ENCODE measurements at regions not wholly inside any gene's neighbourhood (a gene's known extent, or its start where the extent isn't known, plus 50 kb on each side); places are given as distances from the start of the nearest gene placed in this dataset.

GRCh38 chr2:74051504-74051903 is 66.8 kb downstream of the TET3 start:
- H3K27ac Mint-ChIP-seq = no peak overlapping the region

GRCh38 chr2:74052732-74053710 is 68.3 kb downstream of the TET3 start:
- H3K4me1 Mint-ChIP-seq (ENCODE audit: low read depth) = peaks cover 17% of the 10 kb centered on the region
- no peak for DNase-seq (ENCODE audit: low spot score, unreplicated experiment)
- H3K4me3 Mint-ChIP-seq (ENCODE audit: low read depth) = no peak overlapping the region
- H3K27me3 Mint-ChIP-seq = no peaks in the 10 kb centered on the region
- TF ChIP-seq CTCF (IDR thresholded peaks at IDR 0.05; ENCODE audit: unreplicated experiment) = no peak
- H3K27ac Mint-ChIP-seq = no peak overlapping the region
- H3K9me3 Mint-ChIP-seq (ENCODE audit: low read depth) = no peaks in the 10 kb centered on the region
- H3K36me3 Mint-ChIP-seq (ENCODE audit: insufficient read depth) = peaks cover 10% of the 10 kb centered on the region

More at GRCh38 chr2:74051504-74051903, 66.8 kb downstream of the TET3 start:
- Mint-ChIP-seq H3K27me3 (no peaks in the 10 kb centered on the region), H3K4me1 (ENCODE audit: low read depth) (peaks cover 17% of the 10 kb centered on the region), H3K36me3 (ENCODE audit: insufficient read depth) (peaks cover 9% of the 10 kb centered on the region), H3K4me3 (ENCODE audit: low read depth) (no peak overlapping the region), H3K9me3 (ENCODE audit: low read depth) (no peaks in the 10 kb centered on the region)
- no peak for TF ChIP-seq CTCF (IDR thresholded peaks at IDR 0.05; ENCODE audit: unreplicated experiment)
- no peak for DNase-seq (ENCODE audit: low spot score, unreplicated experiment)

- H3K9me3 Mint-ChIP-seq (ENCODE audit: low read depth) = no peaks in the 10 kb centered on the region
- TF ChIP-seq CTCF (IDR thresholded peaks at IDR 0.05; ENCODE audit: unreplicated experiment) = no peak
- no peak for DNase-seq (ENCODE audit: low spot score, unreplicated experiment)
- H3K36me3 Mint-ChIP-seq (ENCODE audit: insufficient read depth) = peaks cover 6% of the 10 kb centered on the region
- H3K27me3 Mint-ChIP-seq = no peaks in the 10 kb centered on the region
- peaks cover 17% of the 10 kb centered on the region for H3K4me1 Mint-ChIP-seq (ENCODE audit: low read depth)
- H3K4me3 Mint-ChIP-seq (ENCODE audit: low read depth) = no peak overlapping the region
- peak overlapping the region; percentile 78 for H3K27ac Mint-ChIP-seq
Measured at GRCh38 chr2:74053959-74054715, 69.4 kb downstream of the TET3 start.

GRCh38 chr2:74059137-74059775 is 74.5 kb downstream of the TET3 start:
- TF ChIP-seq CTCF (IDR thresholded peaks at IDR 0.05; ENCODE audit: unreplicated experiment) = no peak
- H3K27ac Mint-ChIP-seq = peak overlapping the region; percentile 17
- DNase-seq (ENCODE audit: low spot score, unreplicated experiment) = no peak
- H3K36me3 Mint-ChIP-seq (ENCODE audit: insufficient read depth) = peaks cover 22% of the 10 kb centered on the region
- no peak overlapping the region for H3K4me3 Mint-ChIP-seq (ENCODE audit: low read depth)
- no peaks in the 10 kb centered on the region for H3K27me3 Mint-ChIP-seq
- H3K9me3 Mint-ChIP-seq (ENCODE audit: low read depth) = peaks cover 8% of the 10 kb centered on the region
- peaks cover 5% of the 10 kb centered on the region for H3K4me1 Mint-ChIP-seq (ENCODE audit: low read depth)

- H3K36me3 Mint-ChIP-seq (ENCODE audit: insufficient read depth) = peaks cover 21% of the 10 kb centered on the region
- no peak for TF ChIP-seq CTCF (IDR thresholded peaks at IDR 0.05; ENCODE audit: unreplicated experiment)
- peaks cover 2% of the 10 kb centered on the region for H3K4me1 Mint-ChIP-seq (ENCODE audit: low read depth)
- no peak for DNase-seq (ENCODE audit: low spot score, unreplicated experiment)
- no peak overlapping the region for H3K27ac Mint-ChIP-seq
- no peak overlapping the region for H3K4me3 Mint-ChIP-seq (ENCODE audit: low read depth)
- H3K27me3 Mint-ChIP-seq = no peaks in the 10 kb centered on the region
- peaks cover 8% of the 10 kb centered on the region for H3K9me3 Mint-ChIP-seq (ENCODE audit: low read depth)
Measured at GRCh38 chr2:74063486-74063885, 78.8 kb downstream of the TET3 start.
